ENCODE measurements at regions not wholly inside any gene's neighbourhood (a gene's known extent, or its start where the extent isn't known, plus 50 kb on each side); places are given as distances from the start of the nearest gene placed in this dataset.

DNA sequence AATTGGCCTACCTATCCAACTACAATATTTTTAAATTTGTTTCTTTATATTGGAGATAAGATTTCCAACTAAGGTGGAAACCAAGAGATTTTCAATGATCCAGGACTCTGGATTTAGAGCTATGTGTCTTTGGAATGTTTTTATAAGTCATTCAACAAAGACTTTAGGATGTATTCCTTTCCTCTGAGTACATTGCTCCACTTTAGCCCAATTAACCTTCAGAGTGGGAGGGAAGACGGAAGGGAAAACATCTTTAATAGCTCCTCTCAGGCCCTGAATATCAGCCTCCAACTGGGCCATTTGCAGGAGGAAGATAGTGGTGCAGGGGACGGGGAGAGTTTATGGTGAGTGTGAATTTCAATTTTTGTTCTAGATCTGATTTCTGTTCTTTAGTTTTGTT lies 239.2 kb downstream of the PIK3R1 start:
- Mint-ChIP-seq H3K4me1 (peaks cover 18% of the 10 kb centered on the region), H3K27ac (no peak overlapping the region), H3K27me3 (peaks cover 12% of the 10 kb centered on the region), H3K4me3 (no peak overlapping the region), H3K36me3 (ENCODE audit: low read depth) (no peaks in the 10 kb centered on the region), H3K9me3 (peaks cover 7% of the 10 kb centered on the region)
- DNase-seq = no peak
- POLR2A ChIA-PET = no interaction called here
- CTCF ChIA-PET = interaction anchor here (0.6 to 0.7 kb wide), 2 partner anchors 8 to 401 kb away, joined by 3 read pairs; no protein-coding TSS in a partner anchor

- POLR2A ChIA-PET = no interaction called here
- Mint-ChIP-seq H3K36me3 (ENCODE audit: low read depth) (no peaks in the 10 kb centered on the region), H3K27ac (no peak overlapping the region)
Observed at GRCh38 chr5:68455216-68455615, 239.7 kb downstream of the PIK3R1 start.

GRCh38 chr5:68456756-68457217 lies 241.2 kb downstream of the PIK3R1 start:
- Mint-ChIP-seq H3K9me3 (peaks cover 4% of the 10 kb centered on the region), H3K4me3 (no peak overlapping the region), H3K27me3 (peaks cover 10% of the 10 kb centered on the region), H3K27ac (no peak overlapping the region), H3K4me1 (peaks cover 21% of the 10 kb centered on the region), H3K36me3 (ENCODE audit: low read depth) (no peaks in the 10 kb centered on the region)
- CTCF ChIA-PET = interaction anchor here (0.6 to 1.3 kb wide), 2 partner anchors 170 to 637 kb away, joined by 3 read pairs; partner anchors contain the start of gene SLC30A5
- POLR2A ChIA-PET = no interaction called here
- DNase-seq = no peak

More at GRCh38 chr5:68455216-68455615, 239.7 kb downstream of the PIK3R1 start:
- Mint-ChIP-seq H3K27me3 (peaks cover 12% of the 10 kb centered on the region), H3K4me1 (peaks cover 21% of the 10 kb centered on the region), H3K9me3 (peaks cover 7% of the 10 kb centered on the region), H3K4me3 (no peak overlapping the region)
- CTCF ChIA-PET = interaction anchor here (0.7 kb wide), 1 partner anchor 8 kb away, joined by 3 read pairs; no protein-coding TSS in a partner anchor
- DNase-seq = no peak

GRCh38 chr5:68457285-68457684 lies 241.7 kb downstream of the PIK3R1 start:
- DNase-seq = no peak
- Mint-ChIP-seq H3K4me3 (no peak overlapping the region), H3K27me3 (peaks cover 10% of the 10 kb centered on the region), H3K27ac (no peak overlapping the region), H3K9me3 (peaks cover 3% of the 10 kb centered on the region), H3K4me1 (peaks cover 21% of the 10 kb centered on the region), H3K36me3 (ENCODE audit: low read depth) (no peaks in the 10 kb centered on the region)
- ChIA-PET CTCF (interaction anchor here (0.6 to 1.3 kb wide), 2 partner anchors 170 to 636 kb away, joined by 3 read pairs; partner anchors contain the start of gene SLC30A5), POLR2A (no interaction called here)

DNA sequence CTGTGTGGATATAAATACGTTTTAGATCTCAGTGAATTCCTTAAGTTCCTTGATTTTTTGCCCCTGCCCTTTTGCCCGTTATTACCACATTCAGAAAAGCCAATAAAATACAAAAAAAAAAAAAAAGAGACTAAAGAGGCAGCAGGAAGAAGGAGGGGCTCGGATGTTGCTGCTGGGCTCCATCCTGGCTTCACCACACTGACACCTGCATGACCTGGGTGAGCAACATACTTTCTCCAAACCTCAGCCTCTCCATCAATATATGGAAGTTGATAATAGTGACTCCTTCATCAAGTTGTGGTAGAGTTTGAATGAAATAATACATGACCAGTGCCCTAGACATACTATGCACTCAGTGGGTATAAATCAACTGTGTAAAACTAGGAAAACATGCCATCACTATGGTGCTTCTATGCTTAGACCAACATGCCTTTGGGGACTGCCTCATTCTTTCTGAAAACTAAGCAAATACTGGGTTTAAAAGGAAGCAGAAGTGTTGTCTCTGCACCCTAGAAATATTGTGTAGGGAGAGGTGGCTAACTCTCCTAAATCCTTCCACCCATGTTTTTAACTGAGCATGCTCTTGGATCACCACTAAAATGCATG lies 243.0 kb downstream of the PIK3R1 start:
- DNase-seq = peak; percentile 31
- peaks cover 6% of the 10 kb centered on the region for H3K27me3 Mint-ChIP-seq
- ChIA-PET CTCF (interaction anchor here (1.3 kb wide), 1 partner anchor 9 kb away, joined by 3 read pairs; no protein-coding TSS in a partner anchor), POLR2A (no interaction called here)
- H3K9me3 Mint-ChIP-seq = peaks cover 3% of the 10 kb centered on the region
- H3K36me3 Mint-ChIP-seq (ENCODE audit: low read depth) = no peaks in the 10 kb centered on the region
- H3K27ac Mint-ChIP-seq = no peak overlapping the region
- H3K4me1 Mint-ChIP-seq = peaks cover 21% of the 10 kb centered on the region
- no peak overlapping the region for H3K4me3 Mint-ChIP-seq

DNA sequence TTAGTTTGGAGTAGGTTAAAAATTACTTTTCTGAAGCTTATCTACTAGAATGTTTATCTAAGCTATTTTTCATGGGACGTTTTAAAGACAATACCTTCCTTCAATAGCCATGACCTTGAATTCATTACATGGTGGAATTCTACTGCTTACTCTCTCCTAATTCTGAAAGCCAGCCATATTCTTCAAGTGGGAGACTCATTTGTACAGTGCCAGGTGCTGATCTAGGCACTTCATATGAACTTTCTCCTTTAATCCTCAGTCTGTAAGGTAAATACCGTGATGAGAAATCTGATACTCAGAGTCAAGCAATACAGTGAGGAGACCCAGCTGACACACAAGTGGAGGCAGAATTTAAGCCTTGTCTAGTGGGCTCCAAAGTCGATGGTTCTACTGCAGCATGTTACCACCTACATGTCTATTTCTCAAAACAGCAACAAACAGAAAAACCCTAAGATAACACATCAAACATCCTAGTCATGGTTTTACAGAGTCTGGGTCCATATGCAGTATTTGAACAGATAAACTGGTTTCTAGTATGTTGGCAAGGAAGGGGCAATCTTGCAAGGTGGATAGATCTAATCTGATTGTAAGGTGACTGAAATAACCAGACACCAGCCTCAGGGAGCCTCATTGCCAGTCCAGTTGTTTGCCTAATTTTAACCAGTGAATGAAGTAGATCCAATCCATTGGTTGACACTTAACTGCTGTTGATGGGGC lies 243.7 kb downstream of the PIK3R1 start:
- H3K4me1 Mint-ChIP-seq = peaks cover 21% of the 10 kb centered on the region
- peaks cover 3% of the 10 kb centered on the region for H3K9me3 Mint-ChIP-seq
- ChIA-PET POLR2A (no interaction called here), CTCF (interaction anchor here (1.3 kb wide), 1 partner anchor 9 kb away, joined by 3 read pairs; no protein-coding TSS in a partner anchor)
- no peaks in the 10 kb centered on the region for H3K36me3 Mint-ChIP-seq (ENCODE audit: low read depth)
- H3K27ac Mint-ChIP-seq = no peak overlapping the region
- H3K27me3 Mint-ChIP-seq = peaks cover 2% of the 10 kb centered on the region
- no peak for DNase-seq
- H3K4me3 Mint-ChIP-seq = no peak overlapping the region

DNA sequence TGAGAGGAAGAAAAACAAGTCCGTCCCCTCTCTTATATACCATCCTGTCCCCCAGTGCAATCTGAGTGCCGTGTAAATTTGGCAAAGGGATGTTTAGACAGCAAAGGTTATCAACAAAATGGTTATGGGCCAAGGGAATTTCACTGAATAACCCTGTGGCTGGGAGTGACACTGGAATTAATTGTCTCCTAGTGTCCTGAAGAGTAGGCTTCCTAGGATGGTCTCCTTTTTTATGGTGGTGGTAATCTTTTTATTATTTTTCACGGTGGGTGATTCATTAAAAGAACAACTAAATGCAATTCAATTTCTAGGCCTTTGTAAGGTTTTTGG lies 244.2 kb downstream of the PIK3R1 start:
- CTCF ChIA-PET = interaction anchor here (1.3 to 1.5 kb wide), 2 partner anchors 8 to 172 kb away, joined by 3 to 5 read pairs; no protein-coding TSS in a partner anchor

GRCh38 chr5:68460147-68460798 lies 244.7 kb downstream of the PIK3R1 start:
- Mint-ChIP-seq H3K36me3 (ENCODE audit: low read depth) (no peaks in the 10 kb centered on the region), H3K4me1 (peaks cover 21% of the 10 kb centered on the region), H3K9me3 (no peaks in the 10 kb centered on the region), H3K27me3 (peaks cover 2% of the 10 kb centered on the region), H3K27ac (no peak overlapping the region), H3K4me3 (no peak overlapping the region)
- POLR2A ChIA-PET = no interaction called here
- DNase-seq = peak; percentile 67
- CTCF ChIA-PET = interaction anchor here (1.5 kb wide), 1 partner anchor 173 kb away, joined by 5 read pairs; no protein-coding TSS in a partner anchor

More for the DNA sequence above, 244.2 kb downstream of the PIK3R1 start:
- no peaks in the 10 kb centered on the region for H3K36me3 Mint-ChIP-seq (ENCODE audit: low read depth)
- peaks cover 2% of the 10 kb centered on the region for H3K27me3 Mint-ChIP-seq
- H3K27ac Mint-ChIP-seq = no peak overlapping the region
- POLR2A ChIA-PET = no interaction called here
- peaks cover 3% of the 10 kb centered on the region for H3K9me3 Mint-ChIP-seq
- no peak for DNase-seq
- H3K4me1 Mint-ChIP-seq = peaks cover 21% of the 10 kb centered on the region
- no peak overlapping the region for H3K4me3 Mint-ChIP-seq

DNA sequence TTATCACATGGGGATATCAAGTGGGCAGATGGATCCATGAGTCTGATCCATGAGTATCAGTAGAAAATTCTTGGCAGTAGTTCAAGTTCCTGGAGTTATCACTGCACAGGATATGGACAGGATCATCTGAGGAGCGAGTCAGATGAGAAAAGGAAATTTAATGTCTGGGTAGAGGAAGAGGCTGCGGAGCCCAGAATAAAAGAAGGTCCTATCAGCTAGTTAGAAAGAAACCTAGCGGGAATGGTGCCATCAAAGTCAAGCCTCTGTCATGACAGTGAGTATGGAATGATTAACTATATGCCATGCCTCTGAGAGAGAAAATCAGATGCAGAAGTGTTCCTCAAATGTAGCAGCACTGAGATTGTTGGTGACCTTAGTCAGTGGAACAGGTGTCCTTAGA lies 248.1 kb downstream of the PIK3R1 start:
- no peaks in the 10 kb centered on the region for H3K9me3 Mint-ChIP-seq
- no peaks in the 10 kb centered on the region for H3K36me3 Mint-ChIP-seq (ENCODE audit: low read depth)
- CTCF ChIA-PET = interaction anchor here (1.4 to 1.7 kb wide), 3 partner anchors 22 to 183 kb away, joined by 3 to 5 read pairs (median 4); no protein-coding TSS in a partner anchor
- H3K27ac Mint-ChIP-seq = no peak overlapping the region
- peaks cover 12% of the 10 kb centered on the region for H3K4me1 Mint-ChIP-seq
- H3K27me3 Mint-ChIP-seq = no peaks in the 10 kb centered on the region
- H3K4me3 Mint-ChIP-seq = no peak overlapping the region
- POLR2A ChIA-PET = no interaction called here
- no peak for DNase-seq

DNA sequence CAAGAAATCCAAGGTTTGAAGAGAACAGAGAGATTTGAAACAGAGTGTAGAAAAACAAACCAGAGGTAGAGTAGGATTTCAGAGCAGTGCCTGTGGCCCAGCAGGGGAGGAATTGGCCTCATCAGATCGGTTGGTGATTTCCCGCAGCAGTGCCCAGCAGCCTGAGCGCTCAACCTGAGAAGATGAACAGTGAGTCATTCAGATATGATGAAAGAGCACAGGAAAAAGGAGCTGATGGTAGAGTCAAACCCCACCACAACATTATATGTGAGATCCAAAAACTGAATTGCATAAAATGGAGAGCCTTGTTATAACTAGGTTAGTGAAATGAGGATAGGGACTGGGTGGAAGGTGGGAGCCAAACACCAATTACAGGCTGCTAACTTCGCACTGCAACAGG lies 248.9 kb downstream of the PIK3R1 start:
- POLR2A ChIA-PET = no interaction called here
- Mint-ChIP-seq H3K4me3 (no peak overlapping the region), H3K27ac (no peak overlapping the region), H3K27me3 (peaks cover 3% of the 10 kb centered on the region), H3K36me3 (ENCODE audit: low read depth) (no peaks in the 10 kb centered on the region), H3K4me1 (peaks cover 4% of the 10 kb centered on the region), H3K9me3 (no peaks in the 10 kb centered on the region)
- no peak for DNase-seq
- CTCF ChIA-PET = interaction anchor here (1.0 to 1.7 kb wide), 3 partner anchors 21 to 184 kb away, joined by 3 to 4 read pairs (median 4); no protein-coding TSS in a partner anchor

GRCh38 chr5:68465133-68465532 lies 249.6 kb downstream of the PIK3R1 start:
- Mint-ChIP-seq H3K4me3 (no peak overlapping the region), H3K27ac (no peak overlapping the region), H3K4me1 (peaks cover under 1% of the 10 kb centered on the region), H3K36me3 (ENCODE audit: low read depth) (no peaks in the 10 kb centered on the region), H3K9me3 (no peaks in the 10 kb centered on the region), H3K27me3 (peaks cover 5% of the 10 kb centered on the region)
- ChIA-PET CTCF (interaction anchor here (1.0 to 1.7 kb wide), 3 partner anchors 11 to 185 kb away, joined by 3 to 4 read pairs (median 4); no protein-coding TSS in a partner anchor), POLR2A (interaction anchor here (0.6 kb wide), 1 partner anchor 167 kb away, joined by 3 read pairs; no protein-coding TSS in a partner anchor)
- peak; percentile 26 for DNase-seq

DNA sequence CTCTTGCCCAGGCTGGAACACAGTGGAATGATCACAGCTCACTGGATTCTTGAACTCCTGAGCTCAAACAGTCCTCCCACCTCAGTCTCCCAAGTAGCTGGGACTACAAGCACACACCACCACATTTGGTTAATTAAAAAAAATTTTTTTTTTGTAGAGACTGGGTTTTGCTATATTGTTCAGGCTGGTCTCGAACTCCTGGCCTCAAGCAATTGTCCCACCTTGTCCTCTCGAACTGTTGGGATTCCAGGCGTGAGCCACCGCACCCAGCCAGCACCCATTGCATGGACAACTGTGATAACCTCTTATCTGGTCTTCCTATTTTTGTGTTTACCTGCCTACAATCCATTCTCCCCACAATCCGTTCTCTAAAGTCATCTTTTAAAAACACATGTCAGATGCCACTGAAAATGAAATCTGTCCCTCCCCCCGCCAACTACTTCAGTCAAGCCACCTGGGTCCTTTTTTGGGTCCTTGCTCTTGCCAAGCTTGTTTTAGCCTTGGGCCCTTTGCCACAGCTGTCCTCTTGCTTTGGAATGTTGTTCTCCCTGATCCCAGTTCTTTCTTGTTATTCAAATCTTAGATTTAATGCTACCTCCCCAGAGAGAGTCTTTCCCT lies 250.5 kb downstream of the PIK3R1 start:
- Mint-ChIP-seq H3K36me3 (ENCODE audit: low read depth) (no peaks in the 10 kb centered on the region), H3K9me3 (no peaks in the 10 kb centered on the region), H3K27me3 (peaks cover 10% of the 10 kb centered on the region), H3K4me3 (no peak overlapping the region), H3K4me1 (no peaks in the 10 kb centered on the region), H3K27ac (no peak overlapping the region)
- CTCF ChIA-PET = interaction anchor here (1.0 to 1.5 kb wide), 3 partner anchors 10 to 179 kb away, joined by 3 to 5 read pairs (median 4); no protein-coding TSS in a partner anchor
- DNase-seq = no peak
- POLR2A ChIA-PET = interaction anchor here (0.6 kb wide), 1 partner anchor 80 kb away, joined by 3 read pairs; no protein-coding TSS in a partner anchor

Data from activated CD4-positive, alpha-beta T cell treated with anti-CD3 and anti-CD28 coated beads, Interleukin-2, amount 10 ng/mL, durations not matched to agents 7 days and 5 days (primary cell).